Activated CD4-positive, alpha-beta memory T cell treated with anti-CD3 and anti-CD28 coated beads for 36 hours (primary cell): ENCODE measurements at regions not wholly inside any gene's neighbourhood (a gene's known extent, or its start where the extent isn't known, plus 50 kb on each side); places are given as distances from the start of the nearest gene placed in this dataset.
"Not testable (repeated sequence)": the region's sequence is repeated elsewhere in the genome, so short reads cannot be mapped to it uniquely, and the experiment has no call there.

Experiments used
- CTCF ChIA-PET: fragments of 350-600 bp; sonication (Branson Sonifier 250); formaldehyde crosslinking; loops from one replicate; lab custom pipeline; 2021; ENCODE audit warnings: antibody characterized with exemption, inconsistent platforms; lab: Charles Lee
- POLR2A ChIA-PET: fragments of 350-600 bp; sonication (Branson Sonifier 250); formaldehyde crosslinking; loops from one replicate; lab custom pipeline; 2021; ENCODE audit warnings: antibody characterized with exemption; lab: Charles Lee
- DNase-seq: peaks from one replicate; pipeline ENCODE4 v3.0.0-alpha.2; 2020
- H3K27ac Mint-ChIP-seq: one replicate; pipeline ENCODE4 v1.8.0; 2021; ENCODE audit warnings: mixed read lengths
- H3K27me3 Mint-ChIP-seq: one replicate; pipeline ENCODE4 v1.8.0; 2021; ENCODE audit warnings: mixed read lengths
- H3K36me3 Mint-ChIP-seq: one replicate; pipeline ENCODE4 v1.8.0; 2021; ENCODE audit warnings: mixed read lengths
- H3K4me1 Mint-ChIP-seq: one replicate; pipeline ENCODE4 v1.8.0; 2021; ENCODE audit warnings: low read depth, mixed read lengths
- H3K4me3 Mint-ChIP-seq: one replicate; pipeline ENCODE4 v1.8.0; 2021; ENCODE audit warnings: mild to moderate bottlenecking, mixed read lengths
- H3K9me3 Mint-ChIP-seq: one replicate; pipeline ENCODE4 v1.8.0; 2021; ENCODE audit warnings: mixed read lengths
- intact Hi-C: fragments of 100-400 bp; cut with micrococcal nuclease; formaldehyde crosslinking; loops from one replicate; pipeline ENCODE4 v1.15.1; 2023

GRCh38 chr6:115120391-115120790 is 777.6 kb upstream of the HS3ST5 start:
- Mint-ChIP-seq H3K4me1 (no peaks in the 10 kb centered on the region), H3K9me3 (peaks cover 2% of the 10 kb centered on the region), H3K27me3 (no peaks in the 10 kb centered on the region), H3K27ac (no peak overlapping the region), H3K36me3 (no peaks in the 10 kb centered on the region), H3K4me3 (no peak overlapping the region)
- POLR2A ChIA-PET: no interaction called here
- no peak for DNase-seq
- intact Hi-C loops: no loop called here
- CTCF ChIA-PET: no interaction called here

- Mint-ChIP-seq H3K27me3 (no peaks in the 10 kb centered on the region), H3K27ac (no peak overlapping the region), H3K9me3 (peaks cover 12% of the 10 kb centered on the region), H3K4me1 (no peaks in the 10 kb centered on the region), H3K36me3 (no peaks in the 10 kb centered on the region), H3K4me3 (no peak overlapping the region)
- DNase-seq: no peak
- intact Hi-C loops: no loop called here
- ChIA-PET CTCF (no interaction called here), POLR2A (no interaction called here)
Observed at GRCh38 chr6:115091461-115091860, 748.6 kb upstream of the HS3ST5 start.

DNA sequence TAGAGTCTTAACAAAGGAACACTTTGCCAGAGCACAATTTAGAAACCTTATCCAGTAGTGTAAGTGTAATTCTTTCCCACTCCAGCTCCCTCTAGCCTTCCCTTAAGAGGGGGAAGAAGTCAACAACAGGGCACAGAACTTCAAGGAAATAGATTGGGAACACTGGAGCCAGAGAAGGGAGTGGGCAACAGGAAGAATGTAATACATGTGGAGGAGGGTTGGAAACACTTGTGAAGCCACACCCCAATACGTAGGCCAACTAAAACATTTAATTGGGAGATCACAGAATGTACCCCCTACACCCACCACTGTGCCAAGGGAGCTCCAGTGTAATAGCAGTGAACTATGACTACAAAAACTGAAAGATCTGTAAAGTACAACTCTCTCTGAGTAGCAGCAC is 735.7 kb upstream of the HS3ST5 start:
- CTCF ChIA-PET: no interaction called here
- Mint-ChIP-seq H3K27ac (no peak overlapping the region), H3K36me3 (no peaks in the 10 kb centered on the region), H3K4me1 (no peaks in the 10 kb centered on the region), H3K4me3 (no peak overlapping the region), H3K27me3 (no peaks in the 10 kb centered on the region), H3K9me3 (peaks cover 19% of the 10 kb centered on the region)
- POLR2A ChIA-PET: no interaction called here
- intact Hi-C loops: no loop called here
- DNase-seq: no peak

DNA sequence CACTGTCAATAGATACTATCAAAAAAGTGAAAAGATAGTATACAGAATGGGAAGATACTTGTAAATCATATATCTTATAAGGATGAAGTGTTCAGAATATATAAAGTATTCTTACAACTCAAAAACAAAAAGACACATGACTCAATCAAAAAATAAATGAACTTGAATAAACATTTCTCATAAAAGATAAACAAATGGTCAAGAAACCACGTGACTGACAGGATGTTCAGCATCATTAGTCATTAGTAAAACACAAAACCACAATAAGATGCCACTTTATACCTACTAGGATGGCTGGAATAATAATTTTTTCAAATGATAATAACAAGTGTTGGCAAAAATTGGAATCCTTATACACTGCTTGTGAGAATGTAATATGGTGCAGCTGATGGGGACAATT is 729.1 kb upstream of the HS3ST5 start:
- Mint-ChIP-seq H3K36me3 (no peaks in the 10 kb centered on the region), H3K9me3 (peaks cover 17% of the 10 kb centered on the region), H3K4me1 (no peaks in the 10 kb centered on the region), H3K4me3 (no peak overlapping the region), H3K27ac (no peak overlapping the region), H3K27me3 (no peaks in the 10 kb centered on the region)
- ChIA-PET CTCF (no interaction called here), POLR2A (no interaction called here)
- intact Hi-C loops: no loop called here
- DNase-seq: no peak

GRCh38 chr6:115067690-115068447 is 725.0 kb upstream of the HS3ST5 start:
- Mint-ChIP-seq H3K4me1 (no peaks in the 10 kb centered on the region), H3K4me3 (no peak overlapping the region), H3K36me3 (no peaks in the 10 kb centered on the region), H3K9me3 (peaks cover 13% of the 10 kb centered on the region), H3K27me3 (no peaks in the 10 kb centered on the region), H3K27ac (no peak overlapping the region)
- no peak for DNase-seq
- ChIA-PET CTCF (no interaction called here), POLR2A (interaction anchor here (0.6 kb wide), 1 partner anchor 776 kb away, joined by 3 read pairs; no protein-coding TSS in a partner anchor)
- intact Hi-C loops: no loop called here

DNA sequence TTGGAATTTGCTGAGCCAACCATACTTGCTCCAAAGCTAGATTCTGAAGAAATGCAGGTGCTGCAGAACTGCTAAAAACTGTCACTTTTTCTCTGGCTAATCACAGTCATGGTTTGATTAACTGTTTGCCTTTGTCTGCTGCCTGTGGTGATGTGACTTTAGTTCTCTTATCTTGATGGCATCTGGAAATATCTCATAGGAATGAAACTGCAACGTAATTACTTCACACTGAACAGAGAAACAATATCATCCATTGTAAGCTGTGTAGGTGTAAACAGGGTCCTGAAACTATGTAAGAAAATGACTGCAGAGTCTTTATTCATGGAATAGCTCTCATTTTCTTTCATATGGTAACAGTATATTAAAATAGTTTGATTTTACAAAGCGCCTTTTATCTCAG is 721.9 kb upstream of the HS3ST5 start:
- no peak overlapping the region for H3K27ac Mint-ChIP-seq
- H3K4me3 Mint-ChIP-seq: no peak overlapping the region
- ChIA-PET POLR2A (no interaction called here), CTCF (no interaction called here)
- no peaks in the 10 kb centered on the region for H3K36me3 Mint-ChIP-seq
- DNase-seq: no peak
- H3K4me1 Mint-ChIP-seq: no peaks in the 10 kb centered on the region
- H3K9me3 Mint-ChIP-seq: peaks cover 13% of the 10 kb centered on the region
- no peaks in the 10 kb centered on the region for H3K27me3 Mint-ChIP-seq
- intact Hi-C loops: no loop called here

GRCh38 chr6:115060581-115060980 is 717.8 kb upstream of the HS3ST5 start:
- ChIA-PET CTCF (no interaction called here), POLR2A (no interaction called here)
- Mint-ChIP-seq H3K27ac (no peak overlapping the region), H3K36me3 (no peaks in the 10 kb centered on the region), H3K4me3 (no peak overlapping the region), H3K9me3 (peaks cover 19% of the 10 kb centered on the region), H3K27me3 (no peaks in the 10 kb centered on the region), H3K4me1 (no peaks in the 10 kb centered on the region)
- DNase-seq: no peak
- intact Hi-C loops: no loop called here

DNA sequence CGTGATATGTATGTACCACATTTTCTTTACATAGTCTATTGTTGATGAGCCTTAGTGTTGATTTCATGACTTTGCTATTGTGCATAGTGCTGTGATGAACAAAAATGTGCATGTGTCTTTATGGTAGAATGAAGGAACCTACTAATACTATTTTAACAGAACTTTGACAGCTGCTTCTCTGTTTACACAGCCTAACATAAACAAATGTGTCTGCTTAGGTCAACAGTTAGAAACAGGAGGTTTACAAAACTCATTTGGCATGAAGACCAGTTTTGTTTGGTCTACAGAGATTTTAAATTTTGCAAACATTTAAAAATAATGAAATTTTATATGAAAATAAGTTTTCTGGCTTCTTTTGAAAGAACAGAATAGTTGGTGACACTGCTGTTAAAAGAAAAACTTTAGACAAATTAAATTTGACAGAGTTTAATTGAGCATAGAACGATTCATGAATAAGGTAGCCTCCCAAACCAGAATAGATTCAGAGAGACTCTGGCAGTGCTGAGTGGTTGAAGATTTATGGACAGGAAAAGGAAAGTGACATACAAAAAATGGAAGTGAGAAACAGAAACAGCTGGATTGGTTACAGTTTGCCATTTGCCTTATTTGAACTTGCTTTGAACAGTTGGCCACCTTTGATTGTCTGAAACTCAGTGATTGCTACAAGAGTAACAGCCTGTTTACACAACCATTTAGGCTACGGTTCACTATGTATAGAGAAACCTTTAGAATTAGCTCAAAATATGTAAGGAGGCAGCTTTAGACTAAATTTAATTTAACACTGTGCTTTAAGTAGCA is 715.8 kb upstream of the HS3ST5 start:
- ChIA-PET CTCF (no interaction called here), POLR2A (no interaction called here)
- no peak overlapping the region for H3K4me3 Mint-ChIP-seq
- peaks cover 19% of the 10 kb centered on the region for H3K9me3 Mint-ChIP-seq
- intact Hi-C loops: no loop called here
- H3K4me1 Mint-ChIP-seq: no peaks in the 10 kb centered on the region
- H3K27me3 Mint-ChIP-seq: no peaks in the 10 kb centered on the region
- no peak overlapping the region for H3K27ac Mint-ChIP-seq
- no peak for DNase-seq
- no peaks in the 10 kb centered on the region for H3K36me3 Mint-ChIP-seq

GRCh38 chr6:115055579-115055978 is 712.8 kb upstream of the HS3ST5 start:
- H3K36me3 Mint-ChIP-seq: no peaks in the 10 kb centered on the region
- no peak overlapping the region for H3K4me3 Mint-ChIP-seq
- no peak overlapping the region for H3K27ac Mint-ChIP-seq
- POLR2A ChIA-PET: no interaction called here
- H3K4me1 Mint-ChIP-seq: no peaks in the 10 kb centered on the region
- H3K27me3 Mint-ChIP-seq: no peaks in the 10 kb centered on the region
- no peak for DNase-seq
- H3K9me3 Mint-ChIP-seq: peaks cover 12% of the 10 kb centered on the region
- intact Hi-C loops: no loop called here
- CTCF ChIA-PET: no interaction called here

DNA sequence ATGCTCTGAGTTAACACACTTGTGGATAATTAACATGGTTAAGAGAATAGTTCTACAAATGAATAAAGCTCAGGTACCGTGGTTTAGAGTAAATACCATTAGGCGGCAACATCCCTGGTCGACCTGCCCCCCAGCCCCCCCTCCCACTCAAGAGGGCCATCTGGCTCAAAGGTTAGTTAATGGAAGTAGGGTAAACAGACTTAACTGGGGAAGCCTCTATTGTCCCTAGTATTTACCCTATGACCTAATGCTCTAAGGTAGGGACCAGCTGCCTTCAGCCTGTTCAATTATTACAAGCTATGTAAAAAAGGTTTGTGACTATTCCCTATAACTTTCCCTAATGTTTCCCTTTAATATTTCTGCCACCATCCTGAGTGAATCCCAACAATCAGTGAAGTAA is 711.4 kb upstream of the HS3ST5 start:
- peaks cover 10% of the 10 kb centered on the region for H3K9me3 Mint-ChIP-seq
- H3K36me3 Mint-ChIP-seq, DNase-seq, H3K27ac Mint-ChIP-seq, H3K4me1 Mint-ChIP-seq, CTCF ChIA-PET, POLR2A ChIA-PET, H3K27me3 Mint-ChIP-seq, H3K4me3 Mint-ChIP-seq, intact Hi-C loops: not testable (repeated sequence)

GRCh38 chr6:115053169-115053860 is 710.5 kb upstream of the HS3ST5 start:
- Mint-ChIP-seq H3K36me3 (no peaks in the 10 kb centered on the region), H3K27ac (no peak overlapping the region), H3K4me3 (no peak overlapping the region), H3K4me1 (no peaks in the 10 kb centered on the region), H3K9me3 (peaks cover 8% of the 10 kb centered on the region), H3K27me3 (no peaks in the 10 kb centered on the region)
- CTCF ChIA-PET: no interaction called here
- POLR2A ChIA-PET: no interaction called here
- no peak for DNase-seq
- intact Hi-C loops: no loop called here

DNA sequence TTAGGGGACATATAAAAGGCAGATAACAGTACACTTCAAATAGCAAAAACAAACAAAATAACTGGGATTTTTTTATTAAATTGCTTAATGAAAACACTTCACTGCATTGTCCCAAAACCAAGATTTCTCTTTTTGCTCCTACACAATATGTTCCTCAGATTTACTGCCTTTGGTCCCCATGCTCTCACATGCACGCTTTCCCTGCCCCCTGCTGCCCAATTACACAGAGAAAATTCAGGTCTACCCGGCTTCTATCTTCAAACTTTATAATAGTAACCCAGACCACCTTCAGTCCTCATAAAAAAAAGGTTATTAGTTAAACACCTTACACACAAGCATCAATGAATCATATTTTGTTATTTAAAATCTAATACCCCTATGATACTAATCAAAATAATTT is 673.8 kb upstream of the HS3ST5 start:
- no peaks in the 10 kb centered on the region for H3K4me1 Mint-ChIP-seq
- CTCF ChIA-PET: no interaction called here
- DNase-seq: no peak
- H3K9me3 Mint-ChIP-seq: peaks cover 9% of the 10 kb centered on the region
- POLR2A ChIA-PET: no interaction called here
- H3K4me3 Mint-ChIP-seq: no peak overlapping the region
- no peaks in the 10 kb centered on the region for H3K27me3 Mint-ChIP-seq
- no peak overlapping the region for H3K27ac Mint-ChIP-seq
- intact Hi-C loops: no loop called here
- no peaks in the 10 kb centered on the region for H3K36me3 Mint-ChIP-seq
